ENCODE measurements at regions not wholly inside any gene's neighbourhood (a gene's known extent, or its start where the extent isn't known, plus 50 kb on each side); places are given as distances from the start of the nearest gene placed in this dataset.

DNA sequence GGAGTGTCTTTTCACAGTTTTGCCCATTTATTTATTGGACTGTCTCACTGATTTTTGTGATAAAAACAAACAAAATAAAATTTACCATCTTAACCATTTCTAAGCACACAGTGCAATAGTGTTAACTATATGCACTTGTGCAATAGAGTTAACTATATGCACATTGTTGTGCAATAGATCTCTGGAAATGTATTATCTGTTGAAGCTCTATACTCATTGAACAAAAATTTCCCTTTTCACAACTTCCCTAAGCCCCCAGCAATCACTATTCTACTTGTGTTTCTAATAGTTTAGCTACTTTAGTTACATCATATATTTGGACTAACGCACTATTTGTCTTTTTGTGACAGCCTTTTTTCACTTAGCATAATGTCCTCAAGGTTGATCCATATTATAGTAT lies 59.7 kb upstream of the BEX4 start:
- TF ChIP-seq, protein P1, sequence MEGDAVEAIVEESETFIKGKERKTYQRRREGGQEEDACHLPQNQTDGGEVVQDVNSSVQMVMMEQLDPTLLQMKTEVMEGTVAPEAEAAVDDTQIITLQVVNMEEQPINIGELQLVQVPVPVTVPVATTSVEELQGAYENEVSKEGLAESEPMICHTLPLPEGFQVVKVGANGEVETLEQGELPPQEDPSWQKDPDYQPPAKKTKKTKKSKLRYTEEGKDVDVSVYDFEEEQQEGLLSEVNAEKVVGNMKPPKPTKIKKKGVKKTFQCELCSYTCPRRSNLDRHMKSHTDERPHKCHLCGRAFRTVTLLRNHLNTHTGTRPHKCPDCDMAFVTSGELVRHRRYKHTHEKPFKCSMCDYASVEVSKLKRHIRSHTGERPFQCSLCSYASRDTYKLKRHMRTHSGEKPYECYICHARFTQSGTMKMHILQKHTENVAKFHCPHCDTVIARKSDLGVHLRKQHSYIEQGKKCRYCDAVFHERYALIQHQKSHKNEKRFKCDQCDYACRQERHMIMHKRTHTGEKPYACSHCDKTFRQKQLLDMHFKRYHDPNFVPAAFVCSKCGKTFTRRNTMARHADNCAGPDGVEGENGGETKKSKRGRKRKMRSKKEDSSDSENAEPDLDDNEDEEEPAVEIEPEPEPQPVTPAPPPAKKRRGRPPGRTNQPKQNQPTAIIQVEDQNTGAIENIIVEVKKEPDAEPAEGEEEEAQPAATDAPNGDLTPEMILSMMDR (conservative IDR thresholded peaks at IDR 0.05 in 1 of 2, IDR thresholded peaks at IDR 0.05 in 1 of 2; ENCODE audit: extremely low read depth in 1 of 2, insufficient read depth in 1 of 2, low read depth in 1 of 2, low read length in 2 of 2): no peak
- no peak for TF ChIP-seq EZH2 (IDR thresholded peaks at IDR 0.05; ENCODE audit: borderline replicate concordance, low read length)

Measured in mammary epithelial cell (primary cell).